ENCODE measurements at regions not wholly inside any gene's neighbourhood (a gene's known extent, or its start where the extent isn't known, plus 50 kb on each side); places are given as distances from the start of the nearest gene placed in this dataset.

DNA sequence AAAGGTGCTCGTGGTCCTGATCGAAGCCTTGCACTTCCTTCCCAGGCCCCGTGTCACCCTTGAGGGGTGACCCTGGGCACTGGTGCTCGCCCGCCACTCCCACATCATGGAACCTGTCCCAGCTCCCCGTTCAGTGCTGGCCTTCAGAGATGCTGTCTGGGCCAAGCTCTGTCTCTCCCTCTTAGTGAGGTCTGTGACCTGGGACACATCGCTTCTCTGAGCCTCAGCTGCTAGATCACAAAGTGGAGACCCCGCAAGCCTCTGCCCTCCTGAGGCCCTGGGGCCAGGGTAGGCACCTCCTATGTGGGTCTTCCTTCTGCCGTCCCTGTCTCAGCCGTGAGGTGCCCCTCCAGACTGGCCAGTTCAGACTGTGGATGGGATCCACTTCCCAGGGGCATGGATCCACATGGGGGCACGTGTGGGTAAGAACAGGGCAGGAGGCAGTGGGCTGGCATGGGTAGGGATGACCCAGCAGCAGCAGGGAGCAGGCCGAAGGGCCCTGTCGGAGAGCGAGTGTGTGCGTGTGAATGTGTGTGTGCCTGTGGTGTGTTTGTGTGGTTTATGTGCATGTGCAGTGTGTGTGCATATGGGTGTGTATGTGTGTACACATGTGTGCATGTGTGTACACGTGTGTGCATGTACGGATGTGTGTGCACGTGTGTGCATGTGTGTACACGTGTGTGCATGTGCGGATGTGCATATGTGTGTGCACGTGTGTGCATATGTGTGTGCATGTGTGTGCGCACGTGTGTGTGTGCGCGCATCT, 1073.7 kb downstream of the BRD1 start:
- TF ChIP-seq POLR2A (IDR thresholded peaks at IDR 0.05): no peak
- TF ChIP-seq, protein P1, sequence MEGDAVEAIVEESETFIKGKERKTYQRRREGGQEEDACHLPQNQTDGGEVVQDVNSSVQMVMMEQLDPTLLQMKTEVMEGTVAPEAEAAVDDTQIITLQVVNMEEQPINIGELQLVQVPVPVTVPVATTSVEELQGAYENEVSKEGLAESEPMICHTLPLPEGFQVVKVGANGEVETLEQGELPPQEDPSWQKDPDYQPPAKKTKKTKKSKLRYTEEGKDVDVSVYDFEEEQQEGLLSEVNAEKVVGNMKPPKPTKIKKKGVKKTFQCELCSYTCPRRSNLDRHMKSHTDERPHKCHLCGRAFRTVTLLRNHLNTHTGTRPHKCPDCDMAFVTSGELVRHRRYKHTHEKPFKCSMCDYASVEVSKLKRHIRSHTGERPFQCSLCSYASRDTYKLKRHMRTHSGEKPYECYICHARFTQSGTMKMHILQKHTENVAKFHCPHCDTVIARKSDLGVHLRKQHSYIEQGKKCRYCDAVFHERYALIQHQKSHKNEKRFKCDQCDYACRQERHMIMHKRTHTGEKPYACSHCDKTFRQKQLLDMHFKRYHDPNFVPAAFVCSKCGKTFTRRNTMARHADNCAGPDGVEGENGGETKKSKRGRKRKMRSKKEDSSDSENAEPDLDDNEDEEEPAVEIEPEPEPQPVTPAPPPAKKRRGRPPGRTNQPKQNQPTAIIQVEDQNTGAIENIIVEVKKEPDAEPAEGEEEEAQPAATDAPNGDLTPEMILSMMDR (IDR thresholded peaks at IDR 0.05): no peak

All from heart left ventricle (tissue), 13 donors.